IMR-90 (cell line): ENCODE measurements at regions not wholly inside any gene's neighbourhood (a gene's known extent, or its start where the extent isn't known, plus 50 kb on each side); places are given as distances from the start of the nearest gene placed in this dataset.
A peak's percentile ranks its signal among the peaks of the same experiment; 100 is the strongest.

Source experiments
- ATAC-seq: fragments of 200-7000 bp; cut with Tn5 transposase; 2 replicates; pipeline ENCODE4 v1.9.1; 2020; ENCODE audit warnings: low read depth, mild to moderate bottlenecking, moderate library complexity
- BruUV-seq: library from RNA; stranded (reverse); fragments of 400-500 nt; replicated peaks from 2 replicates; lab custom pipeline; 2021; lab: Mats Ljungman, UMichigan
- CTCF ChIA-PET: fragments of 300-600 bp; formaldehyde crosslinking; extraction: SDS; loops from one replicate; lab custom pipeline; 2021; ENCODE audit warnings: antibody characterized with exemption; lab: Yijun Ruan, JAX
- POLR2A ChIA-PET: fragments of 300-600 bp; sonication (Branson Sonifier 250); formaldehyde crosslinking; loops from one replicate; lab custom pipeline; 2022; ENCODE audit warnings: antibody characterized with exemption; ENCODE audit not compliant: unreplicated experiment; lab: Charles Lee
- DNase-seq: peaks from one replicate; pipeline ENCODE4 v3.0.0; 2013
- H2AFZ ChIP-seq: replicated peaks from 2 replicates; pipeline ENCODE3; 2013; ENCODE audit warnings: low read length, mild to moderate bottlenecking; ENCODE audit not compliant: poor library complexity
- H2AK5ac ChIP-seq: 2 replicates; pipeline ENCODE4 v1.6.1; 2013; ENCODE audit warnings: low read depth, low read length, inconsistent platforms
- H2AK9ac ChIP-seq: replicated peaks from 2 replicates; pipeline ENCODE3; 2013; ENCODE audit warnings: mild to moderate bottlenecking, low read depth, low read length, moderate library complexity; ENCODE audit not compliant: poor library complexity
- H2BK120ac ChIP-seq: 2 replicates; pipeline ENCODE4 v1.6.1; 2013; ENCODE audit warnings: low read depth, low read length, inconsistent platforms
- H2BK15ac ChIP-seq: 3 replicates; pipeline ENCODE4 v1.6.1; 2013; ENCODE audit warnings: low read depth, low read length, inconsistent platforms
- H2BK20ac ChIP-seq: 2 replicates; pipeline ENCODE4 v1.6.1; 2013; ENCODE audit warnings: low read depth, mild to moderate bottlenecking, inconsistent platforms, low read length, moderate library complexity
- H2BK5ac ChIP-seq: 2 replicates; pipeline ENCODE4 v1.6.1; 2013; ENCODE audit warnings: mild to moderate bottlenecking, low read depth, low read length, inconsistent platforms; ENCODE audit not compliant: poor library complexity, severe bottlenecking
- H3K14ac ChIP-seq: replicated peaks from 2 replicates; pipeline ENCODE4 v1.6.1; 2013; ENCODE audit warnings: low read depth, low read length, inconsistent platforms
- H3K18ac ChIP-seq: 2 replicates; pipeline ENCODE4 v1.6.1; 2013; ENCODE audit warnings: low read depth, low read length, control low read depth
- H3K23ac ChIP-seq: 2 replicates; pipeline ENCODE4 v1.6.1; 2013; ENCODE audit warnings: low read depth, low read length, inconsistent platforms
- H3K27ac ChIP-seq: 2 replicates; pipeline ENCODE4 v1.5.1; 2013; ENCODE audit warnings: mild to moderate bottlenecking, control low read depth, low read length; ENCODE audit not compliant: insufficient read depth
- H3K27me3 ChIP-seq: 2 replicates; pipeline ENCODE4 v1.6.1; 2013; ENCODE audit warnings: low read length; ENCODE audit not compliant: control insufficient read depth, insufficient read depth
- H3K36me3 ChIP-seq: 2 replicates; pipeline ENCODE4 v1.6.1; 2013; ENCODE audit warnings: low read length, mixed read lengths; ENCODE audit not compliant: control insufficient read depth, insufficient read depth
- H3K4ac ChIP-seq: 2 replicates; pipeline ENCODE4 v1.6.1; 2013; ENCODE audit warnings: low read depth, low read length, inconsistent platforms
- H3K4me1 ChIP-seq: 2 replicates; pipeline ENCODE4 v1.6.1; 2013; ENCODE audit warnings: low read length, mixed read lengths; ENCODE audit not compliant: control insufficient read depth, insufficient read depth
- H3K4me2 ChIP-seq: 2 replicates; pipeline ENCODE4 v1.6.1; 2013; ENCODE audit warnings: low read depth, mild to moderate bottlenecking, control low read depth, low read length, moderate library complexity
- H3K4me3 ChIP-seq: 2 replicates; pipeline ENCODE4 v1.5.1; 2013; ENCODE audit warnings: low read depth, mild to moderate bottlenecking, control low read depth, low read length, moderate library complexity; ENCODE audit not compliant: insufficient read depth
- H3K56ac ChIP-seq: 2 replicates; pipeline ENCODE4 v1.6.1; 2013; ENCODE audit warnings: low read length, inconsistent platforms; ENCODE audit not compliant: insufficient read depth; ENCODE audit errors: extremely low read depth
- H3K79me1 ChIP-seq, 2 experiments: 2 replicates each; pipeline ENCODE4 v1.6.1; 2013; ENCODE audit warnings: low read length in 2 of 2, inconsistent platforms in 1 of 2, low read depth in 1 of 2
- H3K9ac ChIP-seq: 2 replicates; pipeline ENCODE4 v1.6.1; 2013; ENCODE audit warnings: low read depth, low read length, control low read depth
- H3K9me1 ChIP-seq: 2 replicates; pipeline ENCODE4 v1.6.1; 2013; ENCODE audit warnings: low read length, inconsistent platforms; ENCODE audit not compliant: insufficient read depth
- H3K9me3 ChIP-seq: 2 replicates; pipeline ENCODE4 v1.6.1; 2013; ENCODE audit warnings: low read length; ENCODE audit not compliant: control insufficient read depth, insufficient read depth
- H4K20me1 ChIP-seq: 2 replicates; pipeline ENCODE4 v1.6.1; 2013; ENCODE audit warnings: low read length, inconsistent platforms; ENCODE audit not compliant: insufficient read depth
- H4K5ac ChIP-seq: 2 replicates; pipeline ENCODE4 v1.6.1; 2013; ENCODE audit warnings: mild to moderate bottlenecking, low read depth, low read length, control low read depth
- H4K8ac ChIP-seq, 2 experiments: 2 replicates each; pipeline ENCODE4 v1.6.1; 2013; ENCODE audit warnings: low read depth in 2 of 2, low read length in 2 of 2, control low read depth in 1 of 2, inconsistent platforms in 1 of 2
- H4K91ac ChIP-seq: 2 replicates; pipeline ENCODE4 v1.6.1; 2013; ENCODE audit warnings: low read depth, low read length, inconsistent platforms; ENCODE audit not compliant: insufficient read depth
- CEBPB ChIP-seq: IDR thresholded peaks from 2 replicates; pipeline ENCODE4 v1.6.1; 2012; ENCODE audit warnings: low read depth, low read length, improper control_type of control experiment
- CTCF ChIP-seq: conservative IDR thresholded peaks from 2 replicates; pipeline ENCODE4 v1.5.1; 2012; ENCODE audit warnings: mild to moderate bottlenecking, low read depth, low read length, improper control_type of control experiment
- MXI1 ChIP-seq: IDR thresholded peaks from 2 replicates; pipeline ENCODE4 v1.6.1; 2012; ENCODE audit warnings: low read depth, mild to moderate bottlenecking, low read length, moderate library complexity, borderline replicate concordance
- POLR2A ChIP-seq: IDR thresholded peaks from 2 replicates; pipeline ENCODE4 v1.6.1; 2012; ENCODE audit warnings: mild to moderate bottlenecking, low read depth, low read length
- WGBS, 2 experiments: methylation state at CpG; one replicate each; pipeline versions ENCODE4 v1.1.5 to v1.1.7; 2013; ENCODE audit warnings: missing lambda C conversion rate in 2 of 2; ENCODE audit not compliant: insufficient read length in 1 of 2; ENCODE audit errors: extremely low coverage in 2 of 2; 5-methylcytosine and 5-hydroxymethylcytosine counted together
- dilution Hi-C: fragments of 300-500 bp; cut with HindIII; formaldehyde crosslinking; loops from one replicate; pipeline ENCODE4 v1.14.3; 2018; ENCODE audit warnings: low sequenced_read_pairs; ENCODE audit not compliant: unreplicated experiment
- in situ Hi-C: fragments of 300-500 bp; cut with MboI; formaldehyde crosslinking; loops from 3 replicates; pipeline ENCODE4 v1.14.3; 2019; ENCODE audit warnings: low sequenced_read_pairs, inconsistent platforms, mixed read lengths
- intact Hi-C: fragments of 100-400 bp; cut with micrococcal nuclease; formaldehyde crosslinking; loops from 2 replicates; pipeline ENCODE4 v1.10.0; 2022

GRCh38 chr18:30510882-30511281 is 531.7 kb downstream of the DSC3 start:
- Histone ChIP-seq H3K27me3 (no peaks in the 10 kb centered on the region), H3K9ac (no peak overlapping the region), H3K9me3 (peaks cover 8% of the 10 kb centered on the region), H3K14ac (no peak overlapping the region), H3K27ac (no peak overlapping the region), H3K4me2 (no peak overlapping the region), H2BK20ac (no peak overlapping the region), H2BK120ac (no peak overlapping the region), H3K18ac (no peak overlapping the region), H3K36me3 (no peaks in the 10 kb centered on the region), H3K56ac (no peak overlapping the region), H4K5ac (no peak overlapping the region), H3K4me1 (no peaks in the 10 kb centered on the region), H2BK5ac (no peak overlapping the region), H4K20me1 (no peaks in the 10 kb centered on the region), H2AK9ac (no peak overlapping the region), H3K79me1 (no peaks in the 10 kb centered on the region), H2AK5ac (no peak overlapping the region), H2BK15ac (no peak overlapping the region), H3K4ac (no peak overlapping the region), H4K91ac (no peak overlapping the region), H3K9me1 (no peaks in the 10 kb centered on the region), H3K4me3 (no peak overlapping the region), H2AFZ (no peak overlapping the region), H4K8ac (no peak overlapping the region), H3K23ac (no peak overlapping the region)
- CTCF ChIA-PET, result no interaction called here
- DNase-seq (no peak), ATAC-seq (no peak)
- in situ Hi-C loops, result no loop called here
- no peak for TF ChIP-seq CTCF
- TF ChIP-seq MXI1, result no peak
- peak; percentile 64 for TF ChIP-seq CEBPB
- no peak for TF ChIP-seq POLR2A
- WGBS, 2 experiments, result no CpG with 5 or more reads among the region's 2 CpGs
- intact Hi-C loops, result no loop called here
- dilution Hi-C loops, result no loop called here
- POLR2A ChIA-PET, result no interaction called here
- BruUV-seq, result no TSS peak
